ENCODE measurements at regions not wholly inside any gene's neighbourhood (a gene's known extent, or its start where the extent isn't known, plus 50 kb on each side); places are given as distances from the start of the nearest gene placed in this dataset.

DNA sequence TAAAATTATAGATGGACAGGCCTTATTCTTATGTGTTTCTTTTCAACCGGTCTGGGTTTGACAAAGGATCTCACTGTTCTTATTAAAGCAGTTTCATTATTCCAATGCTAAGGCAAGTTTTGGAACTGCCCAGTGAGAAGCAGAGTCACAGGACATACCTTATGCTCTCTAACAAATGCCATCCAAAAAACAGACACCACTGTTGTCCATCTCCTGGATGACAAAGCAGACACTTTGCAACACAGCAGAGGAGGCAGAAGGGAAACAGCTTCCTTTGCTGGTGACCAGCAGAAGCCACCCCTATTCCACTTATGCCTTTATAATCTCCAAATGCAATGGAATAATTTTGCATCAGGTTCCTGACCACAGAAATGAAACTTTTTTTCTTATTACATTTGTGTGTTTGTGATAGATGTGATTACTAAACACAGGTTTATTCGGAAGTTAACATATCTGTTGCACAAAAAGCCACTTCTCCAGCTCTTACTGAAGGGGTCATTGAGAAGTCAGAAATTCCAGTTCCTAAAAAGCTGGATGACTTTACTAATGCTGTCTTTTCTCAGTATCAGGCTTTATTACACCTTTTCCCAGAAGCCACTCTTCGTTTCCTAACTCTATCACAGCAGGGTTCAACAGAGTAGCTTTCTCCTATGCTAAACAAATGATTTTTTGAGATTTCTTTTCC, 115.6 kb downstream of the BTG1 start:
- no peak for DNase-seq

- no peak for DNase-seq
Measured at GRCh38 chr12:92029136-92029535, 116.5 kb downstream of the BTG1 start.

DNA sequence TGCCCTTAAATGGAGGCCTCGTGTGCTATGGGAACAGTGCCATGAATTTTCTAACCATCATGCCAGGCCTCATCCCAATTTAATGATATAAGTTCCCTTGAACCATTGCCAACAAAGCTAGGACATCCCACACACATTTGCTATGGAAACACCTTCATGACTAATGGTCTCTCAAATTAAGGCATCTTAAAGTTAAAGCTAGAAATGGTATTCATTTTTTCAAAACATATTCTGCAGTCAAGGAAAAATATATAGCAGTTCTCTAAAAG, 117.3 kb downstream of the BTG1 start:
- DNase-seq = no peak

DNA sequence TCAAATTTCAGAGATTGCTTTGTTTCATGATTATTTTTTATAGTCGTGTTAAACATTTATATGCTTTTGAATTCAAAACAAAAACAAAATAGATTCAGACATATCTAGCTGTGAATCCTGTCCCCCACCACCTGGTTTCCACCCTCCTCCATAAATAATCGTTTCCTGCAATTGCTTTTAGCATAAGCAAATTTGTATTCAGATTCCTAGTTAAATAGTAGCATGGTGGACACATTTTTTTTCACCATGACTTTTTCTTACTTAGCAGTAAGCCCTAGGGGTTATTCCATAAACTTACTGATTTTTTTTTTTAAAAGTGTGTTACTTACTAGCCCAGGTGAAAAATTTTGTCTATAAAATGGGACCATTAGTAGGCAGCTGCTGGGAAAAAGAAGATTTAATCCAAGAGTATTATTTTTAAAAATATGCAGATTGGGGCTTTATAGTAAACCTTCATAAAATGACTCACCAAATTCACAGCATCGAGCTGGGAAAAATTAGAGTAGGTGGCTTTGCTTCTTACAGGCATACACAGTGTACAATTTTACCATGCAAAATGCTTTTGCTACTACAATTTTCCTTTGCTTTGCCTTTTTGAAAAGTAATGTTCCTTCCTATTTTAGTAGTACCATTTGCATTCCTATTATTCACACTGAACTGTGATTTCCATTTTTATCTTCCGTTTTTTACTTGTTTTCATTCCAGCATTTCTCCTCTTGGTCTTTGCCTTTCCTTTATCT, 117.8 kb downstream of the BTG1 start:
- peak; percentile 49 for DNase-seq

DNA sequence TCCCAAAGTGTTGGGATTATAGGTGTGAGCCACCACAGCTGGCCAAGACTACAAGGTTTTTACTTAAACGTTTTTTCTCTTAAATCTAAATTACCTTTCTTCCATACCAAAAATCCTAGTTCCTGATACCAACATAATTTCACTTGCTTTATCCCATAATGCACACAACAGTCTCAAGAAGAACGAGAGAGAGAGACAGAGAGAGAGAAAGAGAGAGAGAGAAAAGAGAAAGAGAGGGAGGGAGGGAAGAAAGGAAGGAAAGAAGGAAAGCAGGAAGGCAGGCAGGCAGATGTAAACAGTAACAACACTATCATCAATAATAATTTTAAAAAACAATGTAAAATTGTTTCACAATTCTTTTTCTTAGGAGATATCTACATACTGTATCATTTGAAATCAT, 118.4 kb downstream of the BTG1 start:
- DNase-seq = no peak

- DNase-seq = no peak
Measured at GRCh38 chr12:92025462-92026207, 120.0 kb downstream of the BTG1 start.

GRCh38 chr12:92022093-92022492, 123.6 kb downstream of the BTG1 start:
- DNase-seq = no peak

DNA sequence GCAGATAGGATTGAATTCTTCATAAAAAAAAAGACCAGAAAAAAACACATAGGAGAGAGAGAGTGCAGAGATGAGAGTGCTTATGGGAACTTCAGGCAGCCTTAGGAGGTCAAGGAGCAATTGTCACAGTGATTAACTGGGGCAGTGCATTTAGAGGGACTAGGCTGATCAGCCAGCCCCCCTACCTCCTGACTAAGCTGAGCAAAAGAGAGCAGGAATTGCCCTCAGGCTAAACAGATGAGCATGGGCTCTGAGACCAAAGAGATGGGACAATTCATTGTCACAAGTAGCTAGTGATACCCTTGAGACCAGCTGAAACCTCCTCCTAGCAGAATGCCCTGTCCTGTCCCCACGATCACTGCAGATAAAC, 124.0 kb downstream of the BTG1 start:
- DNase-seq = peak; percentile 76

GRCh38 chr12:92020983-92021665, 124.5 kb downstream of the BTG1 start:
- DNase-seq = peak; percentile 76

DNA sequence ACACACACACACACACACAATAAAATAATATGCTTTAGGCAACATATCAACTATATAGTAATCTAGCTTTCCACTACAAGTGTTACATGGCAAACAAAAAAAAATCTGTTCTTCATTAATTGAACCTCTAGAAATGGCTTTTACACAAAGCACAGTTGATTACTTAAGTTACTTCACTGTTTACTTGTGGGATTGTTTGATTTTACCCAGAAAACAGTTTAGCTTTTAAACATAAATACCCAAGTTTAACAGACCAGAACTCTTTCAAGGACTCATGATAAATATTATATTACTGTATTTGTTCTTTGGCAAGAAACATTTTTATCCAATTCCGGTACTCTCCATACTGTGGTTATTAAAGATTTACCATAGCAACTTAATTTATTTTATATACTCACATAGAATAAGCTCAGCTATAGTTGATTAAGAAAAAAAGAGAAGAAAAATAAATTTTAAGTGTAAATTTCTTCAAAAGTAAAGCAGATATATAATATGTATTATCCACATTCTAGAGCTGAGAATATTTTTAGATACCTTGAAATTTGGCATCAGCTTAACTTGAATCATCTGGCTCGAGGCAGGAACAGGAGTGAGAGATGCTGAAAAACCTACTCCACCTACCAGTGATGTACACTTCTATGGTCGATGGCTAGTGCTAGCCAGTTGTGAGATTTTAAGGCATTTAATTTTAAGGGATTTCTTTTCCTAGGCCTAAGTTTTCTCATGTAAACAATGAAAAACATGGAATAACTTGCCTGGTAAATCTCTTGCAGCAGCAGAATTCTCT, 126.0 kb downstream of the BTG1 start:
- no peak for DNase-seq

DNA sequence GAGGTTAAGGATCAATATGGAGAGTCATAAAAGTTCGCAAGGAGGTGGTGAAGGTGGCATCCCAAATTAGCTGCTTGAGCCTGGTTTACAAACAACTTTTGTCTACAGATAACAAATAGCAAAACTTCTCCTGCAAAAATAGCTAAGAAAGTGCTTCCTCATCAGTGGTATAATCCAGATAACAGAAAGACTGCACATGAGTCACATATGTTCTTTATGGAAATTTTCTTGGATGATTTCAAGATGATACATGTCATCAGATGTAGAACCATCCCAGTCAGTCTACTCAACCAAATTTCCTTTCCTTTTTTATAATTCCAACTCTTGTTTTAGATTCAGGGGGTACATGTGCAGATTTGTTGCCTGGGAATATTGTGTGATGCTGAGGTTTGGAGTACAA, 133.0 kb downstream of the BTG1 start:
- no peak for DNase-seq

DNA sequence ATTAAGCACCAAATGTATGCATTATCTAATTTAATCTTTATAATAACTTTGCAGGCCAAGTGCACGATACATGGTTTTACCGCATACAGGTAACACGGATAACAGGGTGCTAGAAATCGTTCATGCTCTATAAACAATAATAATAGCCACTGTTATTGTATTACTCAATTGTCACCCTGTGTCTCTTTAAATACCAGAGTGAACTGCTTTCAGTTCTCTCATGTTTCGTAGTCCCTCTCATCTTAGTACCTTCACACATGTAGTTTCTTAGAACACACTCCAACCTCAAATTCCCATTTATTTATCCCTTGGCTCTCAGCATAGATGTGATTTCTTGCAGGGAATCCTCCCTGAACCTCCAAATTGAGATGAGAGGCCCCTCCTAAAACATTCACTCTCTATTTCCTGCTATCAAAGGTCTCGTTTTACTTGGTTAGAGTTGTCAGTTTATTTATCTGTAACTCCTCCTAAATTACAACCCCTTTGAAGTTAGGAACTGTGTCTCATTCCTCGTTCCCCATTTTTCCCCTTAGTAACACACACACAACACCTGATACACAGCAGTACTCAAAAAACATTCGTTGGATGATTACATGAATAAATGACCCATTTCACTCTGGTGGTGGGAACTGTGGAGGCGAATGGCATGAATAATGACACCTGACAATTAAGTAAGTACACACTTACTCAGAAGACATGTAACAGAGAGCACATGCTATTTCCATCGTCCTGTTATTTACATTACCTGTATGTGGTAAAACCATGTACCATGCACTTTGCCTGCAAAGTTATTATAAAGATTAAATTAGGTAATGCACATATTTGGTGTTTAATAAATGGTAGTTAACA, 134.6 kb downstream of the BTG1 start:
- no peak for DNase-seq

GRCh38 chr12:92010368-92010767, 135.3 kb downstream of the BTG1 start:
- no peak for DNase-seq

DNA sequence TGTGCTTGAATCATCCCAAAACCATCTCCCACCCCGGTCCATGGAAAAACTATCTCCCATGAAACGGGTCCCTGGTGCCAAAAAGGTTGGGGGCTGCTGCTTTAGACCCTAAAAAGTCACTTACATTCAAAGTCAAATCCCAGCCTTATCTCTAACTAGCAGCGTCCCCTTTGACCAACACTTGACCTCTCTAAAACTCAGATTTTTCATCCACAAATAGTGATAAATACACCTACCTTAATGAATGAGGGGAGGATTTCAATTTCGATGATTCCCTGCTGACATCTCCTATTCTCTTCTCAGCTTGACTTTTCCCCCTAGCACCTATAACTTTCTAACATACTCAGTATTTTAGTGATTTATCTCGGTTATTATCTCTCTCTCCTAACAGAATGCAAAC, 137.3 kb downstream of the BTG1 start:
- no peak for DNase-seq

GRCh38 chr12:92007787-92008186, 137.9 kb downstream of the BTG1 start:
- no peak for DNase-seq

- DNase-seq = no peak
Measured at GRCh38 chr12:92003701-92004100, 141.9 kb downstream of the BTG1 start.

- DNase-seq = no peak
Measured at GRCh38 chr12:92002673-92003382, 142.8 kb downstream of the BTG1 start.

DNA sequence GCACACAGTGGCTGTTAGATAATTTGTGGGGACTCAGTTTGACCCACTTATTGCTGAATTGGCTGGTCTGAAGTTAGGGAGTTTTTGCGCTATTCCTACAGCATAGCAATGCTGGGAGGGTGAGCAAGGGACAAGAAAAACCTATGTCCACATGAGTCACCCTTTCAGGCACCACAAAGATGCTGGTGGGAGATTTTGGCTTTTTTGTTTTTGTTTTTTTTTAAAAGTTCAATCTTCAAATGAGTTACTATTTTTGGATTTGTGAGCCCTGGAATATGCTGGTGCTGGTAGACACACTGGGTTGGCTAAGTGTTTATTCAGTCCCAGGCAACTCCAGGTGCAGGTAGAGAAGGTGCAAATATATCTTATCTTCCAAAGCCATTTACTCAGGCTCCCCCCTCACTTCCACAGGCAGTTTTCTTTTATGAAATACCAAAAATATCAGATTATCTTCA, 143.4 kb downstream of the BTG1 start:
- DNase-seq = no peak

DNA sequence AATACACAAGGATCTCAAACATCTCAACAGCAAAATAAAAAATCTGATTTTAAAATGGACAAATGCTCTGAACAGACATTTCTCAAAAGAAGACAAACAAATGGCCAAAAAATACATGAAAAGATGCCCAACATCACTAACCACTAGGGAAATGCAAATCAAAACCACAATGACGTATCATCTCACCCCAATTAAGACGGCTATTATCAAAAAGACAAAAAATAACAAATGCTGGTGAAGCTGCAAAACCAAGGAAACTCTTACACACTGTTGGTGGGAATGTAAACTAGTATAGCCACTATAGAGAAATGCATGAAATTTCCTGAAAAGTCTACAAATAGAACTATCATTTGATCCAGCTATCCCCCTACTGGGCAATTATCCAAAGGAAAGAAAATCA, 145.0 kb downstream of the BTG1 start:
- DNase-seq = no peak

- no peak for DNase-seq
Measured at GRCh38 chr12:91999823-92000222, 145.8 kb downstream of the BTG1 start.

- no peak for DNase-seq
Measured at GRCh38 chr12:91998316-91998715, 147.3 kb downstream of the BTG1 start.
